ENCODE measurements at regions not wholly inside any gene's neighbourhood (a gene's known extent, or its start where the extent isn't known, plus 50 kb on each side); places are given as distances from the start of the nearest gene placed in this dataset.

GRCh38 chr11:122277493-122277892 lies 161.5 kb upstream of the BLID start:
- no peak overlapping the region for H3K4me3 ChIP-seq (ENCODE audit: low read depth, low read length)
- no peak for TF ChIP-seq CTCF (IDR thresholded peaks at IDR 0.05; ENCODE audit: low read depth, low read length, missing control alignments)
- DNase-seq (ENCODE audit: low read depth), result no peak
- in situ Hi-C loops (cut with HindIII; ENCODE audit: low sequenced_read_pairs), result no loop called here

- DNase-seq (ENCODE audit: low read depth), result no peak
- no peak for TF ChIP-seq CTCF (IDR thresholded peaks at IDR 0.05; ENCODE audit: low read depth, low read length, missing control alignments)
- in situ Hi-C loops (cut with HindIII; ENCODE audit: low sequenced_read_pairs), result no loop called here
- H3K4me3 ChIP-seq (ENCODE audit: low read depth, low read length), result no peak overlapping the region
Observed at GRCh38 chr11:122276221-122276620, 160.2 kb upstream of the BLID start.

GRCh38 chr11:122275508-122275907 lies 159.5 kb upstream of the BLID start:
- DNase-seq (ENCODE audit: low read depth), result no peak
- H3K4me3 ChIP-seq (ENCODE audit: low read depth, low read length), result no peak overlapping the region
- in situ Hi-C loops (cut with HindIII; ENCODE audit: low sequenced_read_pairs), result no loop called here
- TF ChIP-seq CTCF (IDR thresholded peaks at IDR 0.05; ENCODE audit: low read depth, low read length, missing control alignments), result no peak

- in situ Hi-C loops (cut with HindIII; ENCODE audit: low sequenced_read_pairs), result no loop called here
- DNase-seq (ENCODE audit: low read depth), result no peak
- no peak overlapping the region for H3K4me3 ChIP-seq (ENCODE audit: low read depth, low read length)
- TF ChIP-seq CTCF (IDR thresholded peaks at IDR 0.05; ENCODE audit: low read depth, low read length, missing control alignments), result no peak
Observed at GRCh38 chr11:122273476-122274191, 157.6 kb upstream of the BLID start.

GRCh38 chr11:122271745-122272144 lies 155.7 kb upstream of the BLID start:
- DNase-seq (ENCODE audit: low read depth), result no peak
- in situ Hi-C loops (cut with HindIII; ENCODE audit: low sequenced_read_pairs), result no loop called here
- TF ChIP-seq CTCF (IDR thresholded peaks at IDR 0.05; ENCODE audit: low read depth, low read length, missing control alignments), result no peak
- no peak overlapping the region for H3K4me3 ChIP-seq (ENCODE audit: low read depth, low read length)

- H3K4me3 ChIP-seq (ENCODE audit: low read depth, low read length), result no peak overlapping the region
- in situ Hi-C loops (cut with HindIII; ENCODE audit: low sequenced_read_pairs), result no loop called here
- no peak for TF ChIP-seq CTCF (IDR thresholded peaks at IDR 0.05; ENCODE audit: low read depth, low read length, missing control alignments)
- DNase-seq (ENCODE audit: low read depth), result no peak
Observed at GRCh38 chr11:122271137-122271536, 155.1 kb upstream of the BLID start.

All from astrocyte of the cerebellum (primary cell).